Spleen (tissue), 11 donors: ENCODE measurements at regions not wholly inside any gene's neighbourhood (a gene's known extent, or its start where the extent isn't known, plus 50 kb on each side); places are given as distances from the start of the nearest gene placed in this dataset.
"Not testable (repeated sequence)": the region's sequence is repeated elsewhere in the genome, so short reads cannot be mapped to it uniquely, and the experiment has no call there.

Experiments used
- DNase-seq: peaks from one replicate; pipeline ENCODE4 v3.0.0-alpha.2; 2020
- H3K27ac ChIP-seq, 8 donors: fragments of 200-600 bp; sonication (generic) in 7 of 8; 1 replicate in 4 of 8; 2 replicates in 4 of 8; pipeline versions ENCODE4 v1.5.0 to v1.8.0; 2016 to 2021; ENCODE audit warnings: inconsistent platforms in 4 of 8, mild to moderate bottlenecking in 4 of 8, moderate library complexity in 1 of 8
- H3K27me3 ChIP-seq, 7 donors: fragments of 200-600 bp; sonication (generic) in 6 of 7; replicated peaks in 1 of 7; 1 replicate in 4 of 7; 2 replicates in 3 of 7; pipeline versions ENCODE4 v1.5.0 to v1.8.0; 2016 to 2021; ENCODE audit warnings: inconsistent platforms in 3 of 7, mild to moderate bottlenecking in 1 of 7
- H3K36me3 ChIP-seq, 6 donors: fragments of 200-600 bp; sonication (generic) in 5 of 6; 1 replicate in 4 of 6; 2 replicates in 2 of 6; pipeline versions ENCODE4 v1.5.0 to v1.8.0; 2016 to 2021; ENCODE audit warnings: inconsistent platforms in 2 of 6
- H3K4me1 ChIP-seq, 6 donors: fragments of 200-600 bp; sonication (generic) in 5 of 6; 1 replicate in 3 of 6; 2 replicates in 3 of 6; pipeline versions ENCODE4 v1.5.0 to v1.8.0; 2016 to 2021; ENCODE audit warnings: inconsistent platforms in 3 of 6
- H3K4me3 ChIP-seq, 8 donors: fragments of 200-600 bp; sonication (generic) in 7 of 8; 1 replicate in 4 of 8; 2 replicates in 4 of 8; pipeline versions ENCODE4 v1.5.0 to v1.8.0; 2016 to 2021; ENCODE audit warnings: inconsistent platforms in 4 of 8, mild to moderate bottlenecking in 4 of 8, moderate library complexity in 2 of 8
- H3K9me3 ChIP-seq, 8 donors: fragments of 200-600 bp; sonication (generic) in 7 of 8; 1 replicate in 4 of 8; 2 replicates in 4 of 8; pipeline versions ENCODE4 v1.5.0 to v1.8.0; 2016 to 2021; ENCODE audit warnings: inconsistent platforms in 4 of 8
- POLR2A ChIP-seq, 3 donors: fragments of 450-650 bp; IDR thresholded peaks; one replicate each; pipeline ENCODE4 v1.5.1; 2017; ENCODE audit warnings: antibody characterized with exemption in 3 of 3, mild to moderate bottlenecking in 1 of 3
- POLR2AphosphoS5 ChIP-seq, 3 donors: sonication (generic); formaldehyde crosslinking; IDR thresholded peaks; one replicate each; pipeline ENCODE4 v1.5.1; 2017; ENCODE audit warnings: antibody characterized with exemption in 3 of 3
- WGBS, 5 donors: extraction: QIAGEN DNeasy Blood & Tissue Kit in 3 of 5; methylation state at CpG; one replicate each; pipeline versions ENCODE4 v1.1.5 to v1.1.7; 2013 to 2018; 5-methylcytosine and 5-hydroxymethylcytosine counted together
- intact Hi-C: fragments of 100-400 bp; cut with DNase I; formaldehyde crosslinking; loops from one replicate; pipeline ENCODE4 v1.15.0; 2023; ENCODE audit warnings: low total_unique reads
- TF ChIP-seq, protein P1 (sequence below), 11 experiments: fragments of 200-600 bp in 7 of 11; fragments of 450-650 bp in 4 of 11; sonication (generic) in 4 of 11; IDR thresholded peaks in 8 of 11; conservative IDR thresholded peaks in 3 of 11; 1 replicate in 7 of 11; 2 replicates in 4 of 11; pipeline versions ENCODE4 v1.4.0 to v1.8.0; 2016 to 2021; ENCODE audit warnings: antibody characterized with exemption in 11 of 11, inconsistent platforms in 4 of 11, mild to moderate bottlenecking in 1 of 11
- donor health status: healthy with polysubstance abuse.
- donor health status: DM: no; HTN: no; CAD: no; lungs with moderate emphysema.
- donor health status: DM: no; HTN: no; CAD: no.
- donor health status: Bipolar disorder and iron deficiency.
- donor health status: healthy.
- donor health status: DM: no; HTN: no; CAD: no.
- donor health status: DM: yes; HTN: yes; CAD: no.

DNA sequence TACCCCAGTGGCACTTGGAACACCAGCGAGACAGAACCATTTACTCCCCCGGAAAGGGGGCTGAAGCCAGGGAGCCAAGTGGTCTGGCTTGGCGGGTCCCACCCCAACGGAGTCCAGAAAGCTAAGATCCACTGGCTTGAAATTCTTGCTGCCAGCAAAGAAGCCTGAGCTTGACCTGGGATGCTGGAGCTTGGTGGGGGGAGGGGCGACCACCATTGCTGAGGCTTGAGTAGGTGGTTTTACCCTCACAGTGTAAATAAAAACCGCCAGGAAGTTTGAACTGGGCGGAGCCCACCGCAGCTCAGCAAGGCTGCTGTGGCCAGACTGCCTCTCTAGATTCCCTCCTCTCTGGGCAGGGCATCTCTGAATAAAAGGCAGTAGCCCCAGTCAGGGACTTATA, 62.8 kb downstream of the RPS24 start:
- H3K27me3 ChIP-seq = peaks cover 0 to 15% (median 0%) of the 10 kb centered on the region in 7 donors
- H3K27ac ChIP-seq, H3K9me3 ChIP-seq, intact Hi-C loops, H3K4me3 ChIP-seq, H3K4me1 ChIP-seq, DNase-seq, H3K36me3 ChIP-seq: not testable (repeated sequence)
- 52 to 67% (median 59%) methylated on average over 8 of the region's 8 CpGs for WGBS, 5 donors

DNA sequence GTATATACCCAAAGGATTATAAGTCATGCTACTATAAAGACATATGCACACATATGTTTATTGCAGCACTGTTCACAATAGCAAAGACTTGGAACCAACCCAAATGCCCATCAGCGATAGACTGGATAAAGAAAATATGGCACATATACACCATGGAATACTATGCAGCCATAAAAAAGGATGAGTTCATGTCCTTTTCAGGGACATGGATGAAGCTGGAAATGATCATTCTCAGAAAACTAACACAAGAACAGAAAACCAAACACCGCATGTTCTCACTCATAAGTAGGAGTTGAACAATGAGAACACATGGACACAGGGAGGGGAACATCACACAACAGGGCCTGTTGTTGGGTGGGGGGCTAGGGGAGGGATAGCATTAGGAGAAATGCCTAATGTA, 68.9 kb downstream of the RPS24 start:
- H3K27me3 ChIP-seq, H3K4me1 ChIP-seq, H3K27ac ChIP-seq, H3K36me3 ChIP-seq, intact Hi-C loops, DNase-seq, H3K4me3 ChIP-seq: not testable (repeated sequence)
- H3K9me3 ChIP-seq = peaks cover 0 to 50% (median 38%) of the 10 kb centered on the region in 8 donors
- WGBS, 5 donors = 93 to 100% (median 100%) methylated on average over 2 of the region's 2 CpGs

DNA sequence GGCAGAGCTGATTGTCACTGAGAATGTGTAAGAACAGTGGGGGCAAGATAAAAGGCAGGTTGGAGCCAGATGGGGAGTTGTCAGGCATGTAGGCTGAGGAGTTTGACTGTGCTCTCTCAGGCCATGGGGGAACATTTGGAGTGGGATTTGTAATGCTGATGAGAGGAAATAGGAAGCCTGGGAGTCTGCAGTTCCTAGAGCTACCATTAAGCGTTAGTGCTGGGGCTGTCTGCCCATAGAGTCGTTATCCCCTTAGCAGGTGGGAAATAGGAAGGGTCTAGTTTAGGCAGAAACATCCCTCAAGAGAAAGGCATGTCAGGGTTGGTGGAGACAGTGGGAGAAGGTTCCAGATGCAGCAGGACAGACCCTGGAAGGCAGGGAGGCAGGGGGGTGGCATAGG, 75.5 kb downstream of the RPS24 start:
- 26 to 54% (median 46%) methylated on average over 2 of the region's 2 CpGs for WGBS, 5 donors
- intact Hi-C loops = no loop called here
- Histone ChIP-seq H3K4me3 (no peak overlapping the region), H3K9me3 (peaks cover 0 to 29% (median 17%) of the 10 kb centered on the region in 8 donors), H3K27me3 (peaks cover 0 to 5% (median 0%) of the 10 kb centered on the region in 7 donors), H3K36me3 (no peaks in the 10 kb centered on the region), H3K4me1 (no peaks in the 10 kb centered on the region), H3K27ac (no peak overlapping the region)
- TF ChIP-seq POLR2A (IDR thresholded peaks at IDR 0.05) = no peak
- no peak for TF ChIP-seq POLR2AphosphoS5 (IDR thresholded peaks at IDR 0.05)
- TF ChIP-seq, protein P1, sequence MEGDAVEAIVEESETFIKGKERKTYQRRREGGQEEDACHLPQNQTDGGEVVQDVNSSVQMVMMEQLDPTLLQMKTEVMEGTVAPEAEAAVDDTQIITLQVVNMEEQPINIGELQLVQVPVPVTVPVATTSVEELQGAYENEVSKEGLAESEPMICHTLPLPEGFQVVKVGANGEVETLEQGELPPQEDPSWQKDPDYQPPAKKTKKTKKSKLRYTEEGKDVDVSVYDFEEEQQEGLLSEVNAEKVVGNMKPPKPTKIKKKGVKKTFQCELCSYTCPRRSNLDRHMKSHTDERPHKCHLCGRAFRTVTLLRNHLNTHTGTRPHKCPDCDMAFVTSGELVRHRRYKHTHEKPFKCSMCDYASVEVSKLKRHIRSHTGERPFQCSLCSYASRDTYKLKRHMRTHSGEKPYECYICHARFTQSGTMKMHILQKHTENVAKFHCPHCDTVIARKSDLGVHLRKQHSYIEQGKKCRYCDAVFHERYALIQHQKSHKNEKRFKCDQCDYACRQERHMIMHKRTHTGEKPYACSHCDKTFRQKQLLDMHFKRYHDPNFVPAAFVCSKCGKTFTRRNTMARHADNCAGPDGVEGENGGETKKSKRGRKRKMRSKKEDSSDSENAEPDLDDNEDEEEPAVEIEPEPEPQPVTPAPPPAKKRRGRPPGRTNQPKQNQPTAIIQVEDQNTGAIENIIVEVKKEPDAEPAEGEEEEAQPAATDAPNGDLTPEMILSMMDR (IDR thresholded peaks at IDR 0.05 in 8 of 11, conservative IDR thresholded peaks at IDR 0.05 in 3 of 11) = no peak
- no peak for DNase-seq

DNA sequence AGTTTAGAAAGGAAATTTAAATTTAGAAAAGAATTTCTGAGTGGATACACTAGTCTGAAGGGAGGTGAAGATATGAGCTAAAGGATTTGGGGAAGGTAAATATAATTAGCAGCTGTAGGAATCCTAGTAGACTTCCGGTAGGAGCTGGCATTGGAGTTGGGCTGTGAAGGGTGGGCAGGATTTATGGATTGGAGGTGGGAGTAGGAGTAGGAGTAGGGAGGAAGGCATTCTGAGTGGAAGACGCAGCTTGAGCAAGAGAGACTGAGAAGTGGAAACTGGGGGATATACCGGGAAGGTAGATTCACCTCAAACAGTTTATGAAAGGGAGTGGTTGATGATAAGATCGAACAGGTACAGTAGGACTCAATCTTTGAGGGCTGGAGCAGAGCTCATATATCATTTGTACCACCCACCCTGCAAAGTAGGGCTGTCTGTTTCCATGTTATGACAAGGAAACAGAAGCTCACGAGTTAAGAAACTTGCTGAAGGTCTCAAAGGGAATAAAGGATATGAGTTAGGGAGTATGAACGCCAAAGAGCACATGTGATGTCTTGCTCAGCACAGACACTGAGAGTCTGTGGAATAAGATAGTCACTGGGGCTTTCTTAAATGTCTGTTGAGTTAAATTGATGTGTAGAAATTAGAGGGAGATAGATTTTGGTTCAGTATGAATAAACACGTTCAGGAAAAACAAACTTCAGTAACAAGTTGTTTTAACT, 81.6 kb downstream of the RPS24 start:
- intact Hi-C loops = no loop called here
- TF ChIP-seq POLR2A (IDR thresholded peaks at IDR 0.05) (no peak), POLR2AphosphoS5 (IDR thresholded peaks at IDR 0.05) (no peak)
- TF ChIP-seq, protein P1 (IDR thresholded peaks at IDR 0.05 in 8 of 11, conservative IDR thresholded peaks at IDR 0.05 in 3 of 11) = no peak

DNA sequence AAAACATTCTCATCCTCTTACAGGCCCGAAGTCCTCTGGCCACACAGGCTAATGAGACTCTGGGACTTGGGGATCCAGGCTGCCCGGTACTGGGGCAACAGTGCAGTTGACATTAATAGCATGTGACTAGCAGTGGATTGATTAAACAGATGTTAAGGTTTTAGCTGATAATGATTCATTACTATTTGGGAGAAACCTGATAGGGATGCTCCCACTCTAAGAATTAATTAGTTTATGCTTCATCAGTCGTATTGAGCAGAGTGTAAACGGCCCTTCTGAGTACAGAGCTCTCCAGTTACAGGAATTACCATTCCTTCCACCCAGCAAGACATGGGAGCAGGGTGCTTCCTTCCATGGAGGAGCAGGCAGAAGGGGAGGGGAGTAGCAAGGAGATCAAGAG, 82.7 kb downstream of the RPS24 start:
- no peaks in the 10 kb centered on the region for H3K4me1 ChIP-seq
- H3K27me3 ChIP-seq = peaks cover 0 to 6% (median 0%) of the 10 kb centered on the region in 7 donors
- DNase-seq = no peak
- H3K36me3 ChIP-seq = no peaks in the 10 kb centered on the region
- intact Hi-C loops = no loop called here
- WGBS, 5 donors = 72 to 89% (median 82%) methylated on average over 4 of the region's 4 CpGs
- TF ChIP-seq POLR2A (IDR thresholded peaks at IDR 0.05) (no peak), POLR2AphosphoS5 (IDR thresholded peaks at IDR 0.05) (no peak)
- TF ChIP-seq, protein P1 (IDR thresholded peaks at IDR 0.05 in 8 of 11, conservative IDR thresholded peaks at IDR 0.05 in 3 of 11) = no peak
- H3K27ac ChIP-seq = no peak overlapping the region
- H3K9me3 ChIP-seq = peaks cover 0 to 10% (median 4%) of the 10 kb centered on the region in 8 donors
- H3K4me3 ChIP-seq = no peak overlapping the region

More for the DNA sequence above, 81.6 kb downstream of the RPS24 start:
- Histone ChIP-seq H3K36me3 (no peaks in the 10 kb centered on the region), H3K4me1 (no peaks in the 10 kb centered on the region), H3K27ac (no peak overlapping the region), H3K27me3 (peaks cover 0 to 6% (median 0%) of the 10 kb centered on the region in 7 donors), H3K4me3 (no peak overlapping the region), H3K9me3 (peaks cover 0 to 4% (median 0%) of the 10 kb centered on the region in 8 donors)
- DNase-seq = no peak
- 67 to 77% (median 75%) methylated on average over 7 of the region's 7 CpGs for WGBS, 5 donors
